GM21423 (cell line): ENCODE measurements at regions not wholly inside any gene's neighbourhood (a gene's known extent, or its start where the extent isn't known, plus 50 kb on each side); places are given as distances from the start of the nearest gene placed in this dataset.

Experiments used
- ATAC-seq: cut with Tn5 transposase; IDR thresholded peaks from one replicate; pipeline ENCODE4 v1.9.1; 2021; ENCODE audit warnings: mild to moderate bottlenecking, moderate library complexity; ENCODE audit not compliant: unreplicated experiment

- ATAC-seq = no peak
Measured at GRCh38 chr9:16960084-16960483, 89.6 kb upstream of the BNC2 start.

GRCh38 chr9:16959391-16959790, 88.9 kb upstream of the BNC2 start:
- no peak for ATAC-seq

- ATAC-seq = no peak
Measured at GRCh38 chr9:16954040-16954439, 83.6 kb upstream of the BNC2 start.

- no peak for ATAC-seq
Measured at GRCh38 chr9:16951502-16951901, 81.0 kb upstream of the BNC2 start.

GRCh38 chr9:16950051-16950450, 79.6 kb upstream of the BNC2 start:
- ATAC-seq = no peak

GRCh38 chr9:16930578-16930977, 60.1 kb upstream of the BNC2 start:
- ATAC-seq = no peak

- ATAC-seq = no peak
Measured at GRCh38 chr9:16928179-16928945, 57.9 kb upstream of the BNC2 start.

- ATAC-seq = no peak
Measured at GRCh38 chr9:16925426-16925825, 55.0 kb upstream of the BNC2 start.

GRCh38 chr9:16924311-16924915, 53.9 kb upstream of the BNC2 start:
- ATAC-seq = no peak

- ATAC-seq = no peak
Measured at GRCh38 chr9:16921855-16922254, 51.4 kb upstream of the BNC2 start.
